HAP-1 (cell line): ENCODE measurements at regions not wholly inside any gene's neighbourhood (a gene's known extent, or its start where the extent isn't known, plus 50 kb on each side); places are given as distances from the start of the nearest gene placed in this dataset.

Experiments
- DNase-seq, 2 experiments: peaks; one replicate each; pipeline ENCODE4 v3.0.0-alpha.2; 2016 to 2020; ENCODE audit warnings: low spot score in 2 of 2
- H3K27me3 ChIP-seq: fragments of 250-450 bp; sonication (Bioruptor Pico); 2 replicates; pipeline ENCODE4 v1.5.1; 2020; ENCODE audit warnings: low read depth, mild to moderate bottlenecking, moderate library complexity
- H3K36me3 ChIP-seq: fragments of 250-450 bp; sonication (Bioruptor Pico); replicated peaks from 2 replicates; pipeline ENCODE4 v1.5.1; 2020; ENCODE audit warnings: mild to moderate bottlenecking
- H3K4me1 ChIP-seq: fragments of 250-450 bp; sonication (Bioruptor Pico); 2 replicates; pipeline ENCODE4 v1.5.1; 2020; ENCODE audit warnings: mild to moderate bottlenecking
- H3K4me3 ChIP-seq: fragments of 250-450 bp; sonication (Bioruptor Pico); 2 replicates; pipeline ENCODE4 v1.5.1; 2020; ENCODE audit warnings: mild to moderate bottlenecking, moderate library complexity
- H3K9me3 ChIP-seq: fragments of 250-450 bp; sonication (Bioruptor Pico); 2 replicates; pipeline ENCODE4 v1.5.1; 2020; ENCODE audit warnings: mild to moderate bottlenecking, moderate library complexity
- in situ Hi-C: fragments of 300-500 bp; cut with MboI; formaldehyde crosslinking; loops from 3 replicates; pipeline ENCODE4 v1.14.3; 2020; ENCODE audit warnings: low sequenced_read_pairs, inconsistent platforms, mixed read lengths

- no peak for DNase-seq
- no peak overlapping the region for H3K4me3 ChIP-seq
- in situ Hi-C loops: no loop called here
- peaks cover 10% of the 10 kb centered on the region for H3K4me1 ChIP-seq
- H3K27me3 ChIP-seq: 0 out of 2 replicates have a peak, but pooled peaks cover 3% of the 10 kb centered on the region
- no peaks in the 10 kb centered on the region for H3K9me3 ChIP-seq
- no peaks in the 10 kb centered on the region for H3K36me3 ChIP-seq
Observed at GRCh38 chr2:20565623-20566236, 85.2 kb downstream of the HS1BP3 start.

- H3K36me3 ChIP-seq: no peaks in the 10 kb centered on the region
- H3K4me3 ChIP-seq: no peak overlapping the region
- in situ Hi-C loops: no loop called here
- DNase-seq: no peak
- no peaks in the 10 kb centered on the region for H3K9me3 ChIP-seq
- peaks cover 7% of the 10 kb centered on the region for H3K4me1 ChIP-seq
- 0 out of 2 replicates have a peak, but pooled peaks cover 3% of the 10 kb centered on the region for H3K27me3 ChIP-seq
Observed at GRCh38 chr2:20566331-20566730, 84.6 kb downstream of the HS1BP3 start.

DNA sequence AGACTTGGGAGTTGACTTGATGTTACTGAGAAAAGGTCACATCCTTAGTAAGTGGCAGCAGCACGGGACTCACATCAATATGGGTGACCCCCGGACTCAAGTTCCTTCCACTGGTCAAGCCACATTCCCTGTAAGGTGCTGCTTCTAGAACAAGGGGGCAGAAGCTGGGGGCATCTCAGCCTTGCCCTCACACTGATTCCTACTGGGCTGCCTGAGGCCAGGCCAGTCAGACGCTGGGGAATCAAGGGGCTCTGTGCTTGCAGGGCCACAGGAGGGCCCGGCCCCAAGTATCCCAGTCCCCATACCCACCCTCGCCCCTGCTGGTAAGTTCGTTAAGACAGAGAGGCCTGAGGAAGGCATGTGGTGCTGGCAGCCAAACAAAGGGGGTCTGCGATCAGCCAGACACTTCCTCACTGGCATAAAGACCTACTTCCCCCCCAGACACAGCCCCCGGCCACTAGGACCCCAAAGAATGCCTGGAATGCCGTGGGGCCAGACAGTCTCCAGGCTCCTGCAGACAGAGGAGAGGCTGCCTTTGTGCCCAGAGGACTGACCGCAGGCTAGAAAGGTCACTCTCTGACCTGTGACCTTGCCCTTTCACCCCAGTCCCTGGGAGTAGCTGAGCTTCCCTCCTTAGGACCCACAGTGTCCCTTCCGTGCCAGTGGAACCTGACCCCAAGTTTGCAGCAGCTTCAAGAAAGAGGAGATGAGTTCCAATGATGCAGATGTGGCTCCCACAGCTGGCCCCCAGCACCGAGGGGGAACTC is 83.6 kb downstream of the HS1BP3 start:
- H3K4me3 ChIP-seq: no peak overlapping the region
- no peaks in the 10 kb centered on the region for H3K9me3 ChIP-seq
- peak in 1 of 2 experiments; percentile 26 for DNase-seq
- 0 out of 2 replicates have a peak, but pooled peaks cover 3% of the 10 kb centered on the region for H3K27me3 ChIP-seq
- in situ Hi-C loops: no loop called here
- H3K36me3 ChIP-seq: no peaks in the 10 kb centered on the region
- H3K4me1 ChIP-seq: no peaks in the 10 kb centered on the region
